HepG2 (cell line): ENCODE measurements at regions not wholly inside any gene's neighbourhood (a gene's known extent, or its start where the extent isn't known, plus 50 kb on each side); places are given as distances from the start of the nearest gene placed in this dataset.

Experiments
- NCOR1 ChIP-seq: fragments of 200-600 bp; sonication (generic); IDR thresholded peaks from 2 replicates; pipeline ENCODE4 v1.7.0; 2017; ENCODE audit warnings: antibody characterized with exemption, low read length, borderline replicate concordance
- POLR2A ChIP-seq, 2 experiments: IDR thresholded peaks; 2 replicates each; pipeline ENCODE4 v1.6.1; 2011; ENCODE audit warnings: low read depth in 2 of 2, low read length in 2 of 2, mild to moderate bottlenecking in 1 of 2, moderate library complexity in 1 of 2; ENCODE audit not compliant: insufficient read depth in 1 of 2
- ZNF609 ChIP-seq: sonication (generic); formaldehyde crosslinking; IDR thresholded peaks from 2 replicates; pipeline ENCODE4 v1.4.0; 2020; ENCODE audit warnings: mild to moderate bottlenecking, missing genetic modification reagents, borderline replicate concordance

GRCh38 chr3:189554868-189555557 lies 76.2 kb upstream of the TP63 start:
- TF ChIP-seq POLR2A (IDR thresholded peaks at IDR 0.05; ENCODE audit: insufficient read depth in 1 of 2, low read depth in 2 of 2, low read length in 2 of 2): no peak
- no peak for TF ChIP-seq NCOR1
- TF ChIP-seq ZNF609 (CRISPR knock-in tag): no peak
